ENCODE measurements at regions not wholly inside any gene's neighbourhood (a gene's known extent, or its start where the extent isn't known, plus 50 kb on each side); places are given as distances from the start of the nearest gene placed in this dataset.

DNA sequence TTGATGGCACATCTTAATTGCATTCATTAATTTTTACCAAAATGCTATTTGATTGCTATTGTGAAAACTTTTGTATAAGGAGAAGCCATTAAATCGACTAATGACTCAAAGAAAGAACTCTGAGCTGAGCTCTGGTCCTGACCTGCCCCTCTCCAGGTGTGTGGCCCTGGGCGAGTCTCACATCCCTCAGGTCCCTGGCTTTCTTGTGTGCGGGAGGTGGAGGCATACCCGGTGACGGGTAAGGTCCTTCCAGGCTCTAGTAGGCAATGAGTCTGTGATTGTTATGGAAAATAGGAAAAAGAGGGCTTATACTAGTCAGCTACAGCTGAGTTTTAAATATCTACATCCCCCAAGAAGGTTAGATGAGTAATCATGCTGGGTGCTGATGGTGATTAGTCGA is 248.1 kb downstream of the GATA3 start:
- H3K9ac ChIP-seq (ENCODE audit: low read length): no peak overlapping the region
- no peaks in the 10 kb centered on the region for H3K9me3 ChIP-seq (ENCODE audit: low read length)
- H3K79me2 ChIP-seq (ENCODE audit: insufficient read depth, low read length): no peaks in the 10 kb centered on the region
- no peaks in the 10 kb centered on the region for H3K36me3 ChIP-seq (ENCODE audit: insufficient read depth, low read length)
- H2AFZ ChIP-seq (ENCODE audit: low read length): no peak overlapping the region
- H3K27ac ChIP-seq (ENCODE audit: low read depth, low read length, poor library complexity, severe bottlenecking): no peak overlapping the region
- TF ChIP-seq, protein P1, sequence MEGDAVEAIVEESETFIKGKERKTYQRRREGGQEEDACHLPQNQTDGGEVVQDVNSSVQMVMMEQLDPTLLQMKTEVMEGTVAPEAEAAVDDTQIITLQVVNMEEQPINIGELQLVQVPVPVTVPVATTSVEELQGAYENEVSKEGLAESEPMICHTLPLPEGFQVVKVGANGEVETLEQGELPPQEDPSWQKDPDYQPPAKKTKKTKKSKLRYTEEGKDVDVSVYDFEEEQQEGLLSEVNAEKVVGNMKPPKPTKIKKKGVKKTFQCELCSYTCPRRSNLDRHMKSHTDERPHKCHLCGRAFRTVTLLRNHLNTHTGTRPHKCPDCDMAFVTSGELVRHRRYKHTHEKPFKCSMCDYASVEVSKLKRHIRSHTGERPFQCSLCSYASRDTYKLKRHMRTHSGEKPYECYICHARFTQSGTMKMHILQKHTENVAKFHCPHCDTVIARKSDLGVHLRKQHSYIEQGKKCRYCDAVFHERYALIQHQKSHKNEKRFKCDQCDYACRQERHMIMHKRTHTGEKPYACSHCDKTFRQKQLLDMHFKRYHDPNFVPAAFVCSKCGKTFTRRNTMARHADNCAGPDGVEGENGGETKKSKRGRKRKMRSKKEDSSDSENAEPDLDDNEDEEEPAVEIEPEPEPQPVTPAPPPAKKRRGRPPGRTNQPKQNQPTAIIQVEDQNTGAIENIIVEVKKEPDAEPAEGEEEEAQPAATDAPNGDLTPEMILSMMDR (IDR thresholded peaks at IDR 0.05; ENCODE audit: low read length): no peak
- TF ChIP-seq EZH2 (IDR thresholded peaks at IDR 0.05; ENCODE audit: borderline replicate concordance, low read length): no peak
- no peaks in the 10 kb centered on the region for H3K27me3 ChIP-seq (ENCODE audit: insufficient read depth, low read length)
- no peaks in the 10 kb centered on the region for H3K9me2 ChIP-seq (ENCODE audit: low read depth, low read length)
- no peak overlapping the region for H3K4me2 ChIP-seq (ENCODE audit: low read length)
- H3K4me3 ChIP-seq (ENCODE audit: low read depth, low read length, poor library complexity, severe bottlenecking): no peak overlapping the region
- H3K4me1 ChIP-seq (ENCODE audit: insufficient read depth, low read length, severe bottlenecking): no peaks in the 10 kb centered on the region
- H4K20me1 ChIP-seq (ENCODE audit: insufficient read depth, low read length): no peaks in the 10 kb centered on the region
- H3F3A ChIP-seq (ENCODE audit: insufficient read depth, low read length): no peaks in the 10 kb centered on the region

DNA sequence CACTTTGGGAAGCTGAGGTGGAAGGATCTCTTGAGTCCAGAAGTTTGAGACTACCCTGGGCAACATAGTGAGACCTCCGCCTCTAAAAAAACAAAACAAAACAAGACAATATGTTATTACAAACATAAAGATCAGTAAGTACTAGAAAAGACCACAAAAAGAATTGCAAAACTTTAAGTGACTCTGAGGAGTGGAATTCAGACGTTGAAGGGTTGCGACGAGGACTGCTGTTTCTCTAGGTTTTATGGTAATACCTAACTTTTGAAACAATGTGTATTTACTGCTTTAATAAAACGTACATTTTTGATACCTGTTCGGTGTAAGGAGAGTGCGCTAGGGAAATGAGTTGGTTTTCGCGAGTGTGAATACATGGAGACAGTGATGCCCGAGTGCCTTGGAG is 250.4 kb downstream of the GATA3 start:
- no peak overlapping the region for H2AFZ ChIP-seq (ENCODE audit: low read length)
- H3K9me2 ChIP-seq (ENCODE audit: low read depth, low read length): no peaks in the 10 kb centered on the region
- H3K27me3 ChIP-seq (ENCODE audit: insufficient read depth, low read length): no peaks in the 10 kb centered on the region
- no peak overlapping the region for H3K9ac ChIP-seq (ENCODE audit: low read length)
- no peaks in the 10 kb centered on the region for H4K20me1 ChIP-seq (ENCODE audit: insufficient read depth, low read length)
- H3K79me2 ChIP-seq (ENCODE audit: insufficient read depth, low read length): no peaks in the 10 kb centered on the region
- H3K36me3 ChIP-seq (ENCODE audit: insufficient read depth, low read length): no peaks in the 10 kb centered on the region
- H3K9me3 ChIP-seq (ENCODE audit: low read length): no peaks in the 10 kb centered on the region
- H3K4me3 ChIP-seq (ENCODE audit: low read depth, low read length, poor library complexity, severe bottlenecking): no peak overlapping the region
- no peaks in the 10 kb centered on the region for H3F3A ChIP-seq (ENCODE audit: insufficient read depth, low read length)
- no peaks in the 10 kb centered on the region for H3K4me1 ChIP-seq (ENCODE audit: insufficient read depth, low read length, severe bottlenecking)
- TF ChIP-seq, protein P1 (IDR thresholded peaks at IDR 0.05; ENCODE audit: low read length): no peak
- no peak for TF ChIP-seq EZH2 (IDR thresholded peaks at IDR 0.05; ENCODE audit: borderline replicate concordance, low read length)
- H3K27ac ChIP-seq (ENCODE audit: low read depth, low read length, poor library complexity, severe bottlenecking): no peak overlapping the region
- H3K4me2 ChIP-seq (ENCODE audit: low read length): no peak overlapping the region

DNA sequence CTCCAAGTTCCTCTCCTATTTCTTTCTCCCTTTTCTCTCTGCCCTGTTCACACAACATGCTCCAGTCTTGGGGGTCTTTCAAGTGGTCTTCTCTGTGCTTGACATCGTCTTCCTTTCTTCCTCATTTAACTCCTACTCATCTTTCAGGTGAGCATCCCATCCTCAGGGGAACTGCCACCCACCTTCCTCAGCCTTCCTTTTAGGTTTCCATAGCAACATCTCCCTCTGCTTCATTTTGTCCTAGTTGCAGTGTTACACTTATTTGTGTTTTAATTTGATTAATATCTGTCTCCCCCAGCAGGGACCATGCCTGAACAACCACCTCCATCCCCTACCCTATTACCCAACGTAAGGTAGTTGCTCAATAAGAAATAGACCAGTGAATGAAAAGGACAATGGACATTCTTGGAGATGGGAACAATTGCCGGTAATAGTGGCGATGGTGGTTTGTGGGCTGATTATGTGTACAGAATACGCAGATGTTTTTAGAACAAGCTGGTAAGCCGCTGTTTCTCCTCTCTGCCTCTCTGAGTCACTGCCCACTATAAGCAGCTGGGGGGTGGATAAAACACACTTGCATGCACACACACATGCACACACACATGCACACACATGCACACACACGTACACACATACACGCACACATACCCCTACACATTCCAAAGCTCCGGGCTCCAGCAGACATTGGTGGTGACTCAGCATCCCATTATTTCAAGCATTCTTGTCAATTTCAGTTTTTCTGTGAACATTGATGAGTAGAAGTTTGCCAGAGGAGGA is 251.6 kb downstream of the GATA3 start:
- Histone ChIP-seq H3K27me3 (ENCODE audit: insufficient read depth, low read length) (no peaks in the 10 kb centered on the region), H3K36me3 (ENCODE audit: insufficient read depth, low read length) (no peaks in the 10 kb centered on the region), H3K4me2 (ENCODE audit: low read length) (no peak overlapping the region), H4K20me1 (ENCODE audit: insufficient read depth, low read length) (no peaks in the 10 kb centered on the region), H3K9me3 (ENCODE audit: low read length) (no peaks in the 10 kb centered on the region), H3K4me1 (ENCODE audit: insufficient read depth, low read length, severe bottlenecking) (no peaks in the 10 kb centered on the region), H2AFZ (ENCODE audit: low read length) (no peak overlapping the region), H3K27ac (ENCODE audit: low read depth, low read length, poor library complexity, severe bottlenecking) (no peak overlapping the region), H3K9ac (ENCODE audit: low read length) (no peak overlapping the region), H3K79me2 (ENCODE audit: insufficient read depth, low read length) (no peaks in the 10 kb centered on the region), H3K4me3 (ENCODE audit: low read depth, low read length, poor library complexity, severe bottlenecking) (no peak overlapping the region), H3F3A (ENCODE audit: insufficient read depth, low read length) (no peaks in the 10 kb centered on the region), H3K9me2 (ENCODE audit: low read depth, low read length) (no peaks in the 10 kb centered on the region)
- TF ChIP-seq EZH2 (IDR thresholded peaks at IDR 0.05; ENCODE audit: borderline replicate concordance, low read length): no peak
- TF ChIP-seq, protein P1 (IDR thresholded peaks at IDR 0.05; ENCODE audit: low read length): no peak
